Suprapubic skin (tissue), 4 donors: ENCODE measurements at regions not wholly inside any gene's neighbourhood (a gene's known extent, or its start where the extent isn't known, plus 50 kb on each side); places are given as distances from the start of the nearest gene placed in this dataset.

ENCODE experiments used
- DNase-seq, 2 donors: peaks; one replicate each; pipeline ENCODE4 v3.0.0-alpha.2; 2019; ENCODE audit warnings: low spot score in 2 of 2
- H3K27ac ChIP-seq: fragments of 200-600 bp; sonication (generic); one replicate; pipeline ENCODE4 v1.5.1; 2019
- H3K27me3 ChIP-seq: fragments of 200-600 bp; sonication (generic); one replicate; pipeline ENCODE4 v1.5.1; 2019
- H3K36me3 ChIP-seq: fragments of 200-600 bp; sonication (generic); one replicate; pipeline ENCODE4 v1.5.1; 2019
- H3K4me1 ChIP-seq: fragments of 200-600 bp; sonication (generic); one replicate; pipeline ENCODE4 v1.5.1; 2019
- H3K4me3 ChIP-seq: fragments of 200-600 bp; sonication (generic); one replicate; pipeline ENCODE4 v1.5.1; 2019; ENCODE audit warnings: mild to moderate bottlenecking
- H3K9me3 ChIP-seq: fragments of 200-600 bp; sonication (generic); one replicate; pipeline ENCODE4 v1.5.1; 2019
- CTCF ChIP-seq, 2 donors: fragments of 200-600 bp in 1 of 2; fragments of 450-650 bp in 1 of 2; sonication (generic) in 1 of 2; IDR thresholded peaks; one replicate each; pipeline ENCODE4 v1.5.1; 2016 to 2019; ENCODE audit warnings: antibody characterized with exemption in 2 of 2, mild to moderate bottlenecking in 1 of 2, moderate library complexity in 1 of 2
- EP300 ChIP-seq: sonication (generic); formaldehyde crosslinking; IDR thresholded peaks from one replicate; pipeline ENCODE4 v1.6.1; 2017; ENCODE audit warnings: antibody characterized with exemption
- POLR2A ChIP-seq, 2 donors: fragments of 450-650 bp; IDR thresholded peaks; one replicate each; pipeline ENCODE4 v1.6.1; 2017; ENCODE audit warnings: antibody characterized with exemption in 2 of 2, mild to moderate bottlenecking in 2 of 2, moderate library complexity in 2 of 2
- POLR2AphosphoS5 ChIP-seq, 3 donors: sonication (generic); formaldehyde crosslinking; IDR thresholded peaks; one replicate each; pipeline ENCODE4 v1.6.1; 2017; ENCODE audit warnings: antibody characterized with exemption in 3 of 3
- WGBS: methylation state at CpG from one replicate; pipeline ENCODE4 v1.1.5; 2018; 5-methylcytosine and 5-hydroxymethylcytosine counted together

GRCh38 chr3:20698896-20699295 is 512.9 kb upstream of the SGO1 start:
- no peak overlapping the region for H3K4me3 ChIP-seq
- H3K4me1 ChIP-seq: no peaks in the 10 kb centered on the region
- H3K27me3 ChIP-seq: no peaks in the 10 kb centered on the region
- TF ChIP-seq POLR2A (IDR thresholded peaks at IDR 0.05): no peak
- TF ChIP-seq EP300: no peak
- no peak for TF ChIP-seq POLR2AphosphoS5 (IDR thresholded peaks at IDR 0.05)
- TF ChIP-seq CTCF (IDR thresholded peaks at IDR 0.05): no peak
- 87% methylated on average over 5 of the region's 5 CpGs for WGBS
- H3K27ac ChIP-seq: no peak overlapping the region
- H3K9me3 ChIP-seq: no peaks in the 10 kb centered on the region
- DNase-seq: no peak
- H3K36me3 ChIP-seq: no peaks in the 10 kb centered on the region

GRCh38 chr3:20696388-20697150 is 510.6 kb upstream of the SGO1 start:
- Histone ChIP-seq H3K9me3 (no peaks in the 10 kb centered on the region), H3K4me1 (no peaks in the 10 kb centered on the region), H3K36me3 (no peaks in the 10 kb centered on the region), H3K4me3 (no peak overlapping the region), H3K27ac (no peak overlapping the region), H3K27me3 (no peaks in the 10 kb centered on the region)
- TF ChIP-seq EP300 (no peak), CTCF (IDR thresholded peaks at IDR 0.05) (no peak), POLR2A (IDR thresholded peaks at IDR 0.05) (no peak), POLR2AphosphoS5 (IDR thresholded peaks at IDR 0.05) (no peak)
- DNase-seq: no peak
- 37% methylated on average over 4 of the region's 4 CpGs for WGBS

- H3K4me3 ChIP-seq: no peak overlapping the region
- H3K27ac ChIP-seq: no peak overlapping the region
- no peaks in the 10 kb centered on the region for H3K36me3 ChIP-seq
- DNase-seq: no peak
- WGBS: 50% methylated on average over 2 of the region's 2 CpGs
- H3K4me1 ChIP-seq: no peaks in the 10 kb centered on the region
- no peak for TF ChIP-seq POLR2AphosphoS5 (IDR thresholded peaks at IDR 0.05)
- TF ChIP-seq CTCF (IDR thresholded peaks at IDR 0.05): no peak
- TF ChIP-seq EP300: no peak
- no peak for TF ChIP-seq POLR2A (IDR thresholded peaks at IDR 0.05)
- no peaks in the 10 kb centered on the region for H3K27me3 ChIP-seq
- peaks cover 3% of the 10 kb centered on the region for H3K9me3 ChIP-seq
These were observed 506.7 kb upstream of the SGO1 start for GRCh38 chr3:20692675-20693074.

- no peaks in the 10 kb centered on the region for H3K36me3 ChIP-seq
- no peak for TF ChIP-seq POLR2AphosphoS5 (IDR thresholded peaks at IDR 0.05)
- no peak for TF ChIP-seq POLR2A (IDR thresholded peaks at IDR 0.05)
- no peak for TF ChIP-seq CTCF (IDR thresholded peaks at IDR 0.05)
- TF ChIP-seq EP300: no peak
- 55% methylated on average over 3 of the region's 3 CpGs for WGBS
- H3K27ac ChIP-seq: no peak overlapping the region
- H3K4me3 ChIP-seq: no peak overlapping the region
- no peak for DNase-seq
- peaks cover 7% of the 10 kb centered on the region for H3K9me3 ChIP-seq
- no peaks in the 10 kb centered on the region for H3K27me3 ChIP-seq
- no peaks in the 10 kb centered on the region for H3K4me1 ChIP-seq
These were observed 497.9 kb upstream of the SGO1 start for GRCh38 chr3:20683910-20684309.

GRCh38 chr3:20682573-20682972 is 496.6 kb upstream of the SGO1 start:
- Histone ChIP-seq H3K4me1 (no peaks in the 10 kb centered on the region), H3K4me3 (no peak overlapping the region), H3K27me3 (no peaks in the 10 kb centered on the region), H3K9me3 (peaks cover 3% of the 10 kb centered on the region), H3K36me3 (no peaks in the 10 kb centered on the region), H3K27ac (no peak overlapping the region)
- DNase-seq: no peak
- TF ChIP-seq CTCF (IDR thresholded peaks at IDR 0.05) (no peak), EP300 (no peak), POLR2A (IDR thresholded peaks at IDR 0.05) (no peak), POLR2AphosphoS5 (IDR thresholded peaks at IDR 0.05) (no peak)
- WGBS: 85% methylated on average over 5 of the region's 5 CpGs
